Urothelium cell line (cell line): ENCODE measurements at regions not wholly inside any gene's neighbourhood (a gene's known extent, or its start where the extent isn't known, plus 50 kb on each side); places are given as distances from the start of the nearest gene placed in this dataset.
A peak's percentile ranks its signal among the peaks of the same experiment; 100 is the strongest.

Experiments used
- DNase-seq: peaks from one replicate; pipeline ENCODE4 v3.0.0; 2011; ENCODE audit warnings: low spot score, mixed read lengths
- FAIRE-seq: peaks from 2 replicates; lab custom pipeline; 2011; peaks lifted over from hg19 to GRCh38; lab: Jason Lieb, UNC

GRCh38 chr9:130780865-130781504 is 54.1 kb upstream of the ABL1 start:
- DNase-seq: peak; percentile 78
- FAIRE-seq: no peak

- DNase-seq (no peak), FAIRE-seq (no peak)
Measured at GRCh38 chr9:130781569-130781968, 53.5 kb upstream of the ABL1 start.

GRCh38 chr9:130782886-130783530 is 52.0 kb upstream of the ABL1 start:
- DNase-seq (no peak), FAIRE-seq (no peak)

- no peak for FAIRE-seq
- DNase-seq: no peak
Measured at GRCh38 chr9:130785053-130785452, 50.0 kb upstream of the ABL1 start.
